Glutamatergic neuron (in vitro differentiated cells): ENCODE measurements at regions not wholly inside any gene's neighbourhood (a gene's known extent, or its start where the extent isn't known, plus 50 kb on each side); places are given as distances from the start of the nearest gene placed in this dataset.

Experiments
- DNase-seq: peaks from one replicate; pipeline ENCODE4 v3.0.0; 2022
- H3K27ac Mint-ChIP-seq: one replicate; pipeline ENCODE4 v1.8.0; 2020; ENCODE audit warnings: mild to moderate bottlenecking, mixed read lengths, inconsistent platforms; ENCODE audit not compliant: unreplicated experiment
- H3K27me3 Mint-ChIP-seq: one replicate; pipeline ENCODE4 v1.8.0; 2020; ENCODE audit warnings: mild to moderate bottlenecking, moderate library complexity, mixed read lengths, inconsistent platforms; ENCODE audit not compliant: unreplicated experiment
- H3K36me3 Mint-ChIP-seq: one replicate; pipeline ENCODE4 v1.8.0; 2020; ENCODE audit warnings: mild to moderate bottlenecking, mixed read lengths, inconsistent platforms; ENCODE audit not compliant: unreplicated experiment
- H3K4me1 Mint-ChIP-seq: one replicate; pipeline ENCODE4 v1.8.0; 2020; ENCODE audit warnings: mild to moderate bottlenecking, low read depth, mixed read lengths, inconsistent platforms; ENCODE audit not compliant: unreplicated experiment
- H3K4me3 Mint-ChIP-seq: one replicate; pipeline ENCODE4 v1.8.0; 2020; ENCODE audit warnings: mild to moderate bottlenecking, mixed read lengths, inconsistent platforms; ENCODE audit not compliant: unreplicated experiment
- H3K9me3 Mint-ChIP-seq: one replicate; pipeline ENCODE4 v1.8.0; 2020; ENCODE audit warnings: mild to moderate bottlenecking, moderate library complexity, mixed read lengths, inconsistent platforms; ENCODE audit not compliant: unreplicated experiment
- TF ChIP-seq, protein P1 (sequence below): fragments of 200-600 bp; sonication (generic); IDR thresholded peaks from one replicate; pipeline ENCODE4 v1.5.0; 2021; ENCODE audit not compliant: partially characterized antibody, unreplicated experiment

- Mint-ChIP-seq H3K4me1 (no peaks in the 10 kb centered on the region), H3K9me3 (peaks cover under 1% of the 10 kb centered on the region), H3K27me3 (no peaks in the 10 kb centered on the region), H3K27ac (no peak overlapping the region), H3K36me3 (peaks cover 1% of the 10 kb centered on the region), H3K4me3 (no peak overlapping the region)
- no peak for DNase-seq
- TF ChIP-seq, protein P1, sequence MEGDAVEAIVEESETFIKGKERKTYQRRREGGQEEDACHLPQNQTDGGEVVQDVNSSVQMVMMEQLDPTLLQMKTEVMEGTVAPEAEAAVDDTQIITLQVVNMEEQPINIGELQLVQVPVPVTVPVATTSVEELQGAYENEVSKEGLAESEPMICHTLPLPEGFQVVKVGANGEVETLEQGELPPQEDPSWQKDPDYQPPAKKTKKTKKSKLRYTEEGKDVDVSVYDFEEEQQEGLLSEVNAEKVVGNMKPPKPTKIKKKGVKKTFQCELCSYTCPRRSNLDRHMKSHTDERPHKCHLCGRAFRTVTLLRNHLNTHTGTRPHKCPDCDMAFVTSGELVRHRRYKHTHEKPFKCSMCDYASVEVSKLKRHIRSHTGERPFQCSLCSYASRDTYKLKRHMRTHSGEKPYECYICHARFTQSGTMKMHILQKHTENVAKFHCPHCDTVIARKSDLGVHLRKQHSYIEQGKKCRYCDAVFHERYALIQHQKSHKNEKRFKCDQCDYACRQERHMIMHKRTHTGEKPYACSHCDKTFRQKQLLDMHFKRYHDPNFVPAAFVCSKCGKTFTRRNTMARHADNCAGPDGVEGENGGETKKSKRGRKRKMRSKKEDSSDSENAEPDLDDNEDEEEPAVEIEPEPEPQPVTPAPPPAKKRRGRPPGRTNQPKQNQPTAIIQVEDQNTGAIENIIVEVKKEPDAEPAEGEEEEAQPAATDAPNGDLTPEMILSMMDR, result no peak
Measured at GRCh38 chr6:137933696-137934095, 66.6 kb downstream of the TNFAIP3 start.

DNA sequence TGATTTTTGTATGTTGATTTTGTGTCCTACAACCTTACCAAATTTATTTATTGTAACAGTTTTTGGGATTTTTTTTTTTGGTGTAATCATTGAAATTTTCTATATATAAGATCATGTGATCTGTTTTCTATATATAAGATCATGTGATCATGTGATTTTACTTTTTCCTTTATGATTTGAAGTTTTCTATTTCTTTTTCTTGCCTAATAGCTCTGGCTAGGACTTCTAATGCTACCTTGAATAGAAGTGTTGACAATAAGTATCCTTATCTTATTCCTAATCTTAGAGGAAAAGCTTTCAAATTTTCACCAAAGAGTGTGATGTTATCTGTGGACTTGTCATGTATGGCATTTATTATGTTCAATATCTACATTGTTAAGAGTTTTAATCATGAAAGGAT lies 69.7 kb downstream of the TNFAIP3 start:
- Mint-ChIP-seq H3K27me3 (no peaks in the 10 kb centered on the region), H3K27ac (no peak overlapping the region), H3K4me3 (no peak overlapping the region), H3K4me1 (no peaks in the 10 kb centered on the region), H3K36me3 (peaks cover 5% of the 10 kb centered on the region), H3K9me3 (peaks cover 4% of the 10 kb centered on the region)
- TF ChIP-seq, protein P1, result no peak
- no peak for DNase-seq

GRCh38 chr6:137937834-137938233 lies 70.8 kb downstream of the TNFAIP3 start:
- peaks cover 5% of the 10 kb centered on the region for H3K36me3 Mint-ChIP-seq
- H3K4me1 Mint-ChIP-seq, result no peaks in the 10 kb centered on the region
- DNase-seq, result no peak
- H3K9me3 Mint-ChIP-seq, result peaks cover 4% of the 10 kb centered on the region
- no peak overlapping the region for H3K27ac Mint-ChIP-seq
- no peak overlapping the region for H3K4me3 Mint-ChIP-seq
- no peaks in the 10 kb centered on the region for H3K27me3 Mint-ChIP-seq
- TF ChIP-seq, protein P1, result no peak

- Mint-ChIP-seq H3K36me3 (peaks cover 5% of the 10 kb centered on the region), H3K4me3 (no peak overlapping the region), H3K27me3 (no peaks in the 10 kb centered on the region), H3K27ac (no peak overlapping the region), H3K9me3 (peaks cover 4% of the 10 kb centered on the region), H3K4me1 (no peaks in the 10 kb centered on the region)
- no peak for DNase-seq
- TF ChIP-seq, protein P1, result no peak
Measured at GRCh38 chr6:137938770-137939379, 71.8 kb downstream of the TNFAIP3 start.

- Mint-ChIP-seq H3K36me3 (peaks cover 5% of the 10 kb centered on the region), H3K27me3 (no peaks in the 10 kb centered on the region), H3K27ac (no peak overlapping the region), H3K4me1 (peaks cover 6% of the 10 kb centered on the region), H3K9me3 (peaks cover 5% of the 10 kb centered on the region), H3K4me3 (no peak overlapping the region)
- no peak for DNase-seq
- TF ChIP-seq, protein P1, result no peak
Measured at GRCh38 chr6:137941995-137942394, 74.9 kb downstream of the TNFAIP3 start.
